Endothelial cell of umbilical vein (primary cell): ENCODE measurements at regions not wholly inside any gene's neighbourhood (a gene's known extent, or its start where the extent isn't known, plus 50 kb on each side); places are given as distances from the start of the nearest gene placed in this dataset.

ENCODE experiments used
- BruUV-seq: library from RNA; stranded (reverse); fragments of 400-500 nt; replicated peaks from 2 replicates; lab custom pipeline; 2021; lab: Mats Ljungman, UMichigan
- CTCF ChIA-PET: fragments of 300-600, 350-600 bp; sonication (Branson Sonifier 250); formaldehyde crosslinking; loops from one replicate; lab custom pipeline; 2021; ENCODE audit warnings: antibody characterized with exemption, inconsistent platforms; lab: Charles Lee
- POLR2A ChIA-PET: fragments of 300-600, 350-600 bp; sonication (Branson Sonifier 250); formaldehyde crosslinking; loops from one replicate; lab custom pipeline; 2021; ENCODE audit warnings: antibody characterized with exemption, inconsistent platforms; lab: Charles Lee
- DNase-seq: peaks from one replicate; pipeline ENCODE4 v3.0.0-alpha.2; 2011; ENCODE audit warnings: low read depth, low spot score
- FAIRE-seq: peaks from 2 replicates; lab custom pipeline; 2011; peaks lifted over from hg19 to GRCh38; lab: Jason Lieb, UNC
- H2AFZ ChIP-seq: 2 replicates; pipeline ENCODE4 v1.6.0; 2012; ENCODE audit warnings: low read depth, low read length, control low read depth, inconsistent platforms
- H3K27ac ChIP-seq: 2 replicates; pipeline ENCODE4 v1.5.1; 2011; ENCODE audit warnings: low read depth, mild to moderate bottlenecking, control low read depth, low read length, moderate library complexity; ENCODE audit not compliant: insufficient read depth
- H3K27me3 ChIP-seq, 2 experiments: 2 replicates each; pipeline versions ENCODE4 v1.6.0 to v1.6.1; 2011; ENCODE audit warnings: low read length in 2 of 2, mixed read lengths in 1 of 2; ENCODE audit not compliant: control insufficient read depth in 2 of 2, insufficient read depth in 2 of 2
- H3K36me3 ChIP-seq, 2 experiments: 2 replicates in 1 of 2; 3 replicates in 1 of 2; pipeline ENCODE4 v1.5.1; 2011; ENCODE audit warnings: low read length in 2 of 2, mild to moderate bottlenecking in 1 of 2, moderate library complexity in 1 of 2; ENCODE audit not compliant: control insufficient read depth in 2 of 2, insufficient read depth in 2 of 2; ENCODE audit errors: extremely low read depth in 1 of 2
- H3K4me1 ChIP-seq: 3 replicates; pipeline ENCODE4 v1.5.1; 2011; ENCODE audit warnings: mild to moderate bottlenecking, low read length; ENCODE audit not compliant: control insufficient read depth, insufficient read depth; ENCODE audit errors: extremely low read depth
- H3K4me2 ChIP-seq: 2 replicates; pipeline ENCODE4 v1.6.1; 2011; ENCODE audit warnings: low read length, control low read depth, mixed read lengths; ENCODE audit not compliant: insufficient read depth
- H3K4me3 ChIP-seq, 3 experiments: fragments of 200-600 bp in 1 of 3; sonication (generic), shearing (Covaris generic) in 1 of 3; replicated peaks in 1 of 3; 2 replicates each; pipeline ENCODE4 v1.5.1; 2011 to 2016; ENCODE audit warnings: control low read depth in 3 of 3, low read length in 3 of 3, mild to moderate bottlenecking in 2 of 3, inconsistent platforms in 1 of 3, low read depth in 1 of 3, moderate library complexity in 1 of 3; ENCODE audit not compliant: insufficient read depth in 1 of 3
- H3K79me2 ChIP-seq: 2 replicates; pipeline ENCODE4 v1.6.0; 2012; ENCODE audit warnings: low read length, inconsistent platforms; ENCODE audit not compliant: control insufficient read depth, insufficient read depth
- H3K9ac ChIP-seq: replicated peaks from 2 replicates; pipeline ENCODE3; 2011; ENCODE audit warnings: low read length, control low read depth; ENCODE audit not compliant: insufficient read depth; ENCODE audit errors: extremely low read depth
- H3K9me1 ChIP-seq: replicated peaks from 3 replicates; pipeline ENCODE4 v1.6.0; 2011; ENCODE audit warnings: mild to moderate bottlenecking, low read length; ENCODE audit not compliant: control insufficient read depth, insufficient read depth; ENCODE audit errors: extremely low read depth
- H3K9me3 ChIP-seq: replicated peaks from 2 replicates; pipeline ENCODE4 v1.5.1; 2012; ENCODE audit warnings: low read length, inconsistent platforms; ENCODE audit not compliant: control insufficient read depth, insufficient read depth
- H4K20me1 ChIP-seq: replicated peaks from 2 replicates; pipeline ENCODE3; 2011; ENCODE audit warnings: mild to moderate bottlenecking, low read length; ENCODE audit not compliant: control insufficient read depth, insufficient read depth; ENCODE audit errors: extremely low read depth
- EZH2 ChIP-seq: IDR thresholded peaks from 2 replicates; pipeline ENCODE4 v1.6.1; 2012; ENCODE audit warnings: borderline replicate concordance, low read depth, mild to moderate bottlenecking, moderate library complexity, low read length, inconsistent platforms; ENCODE audit not compliant: severe bottlenecking
- FOS ChIP-seq: IDR thresholded peaks from 2 replicates; pipeline ENCODE4 v1.6.1; 2011; ENCODE audit warnings: mild to moderate bottlenecking, low read length, moderate library complexity, borderline replicate concordance; ENCODE audit not compliant: insufficient read depth
- GATA2 ChIP-seq: IDR thresholded peaks from 2 replicates; pipeline ENCODE4 v1.7.0; 2011; ENCODE audit warnings: low read depth, mild to moderate bottlenecking, moderate library complexity, mixed read lengths, low read length; ENCODE audit not compliant: insufficient read length, insufficient read depth
- JUN ChIP-seq: IDR thresholded peaks from 2 replicates; pipeline ENCODE4 v1.6.1; 2011; ENCODE audit warnings: borderline replicate concordance, low read depth; ENCODE audit not compliant: insufficient read length, insufficient read depth
- MYC ChIP-seq: IDR thresholded peaks from one replicate; pipeline ENCODE4 v1.6.1; 2011; ENCODE audit warnings: mild to moderate bottlenecking, low read depth, low read length
- POLR2A ChIP-seq: IDR thresholded peaks from 2 replicates; pipeline ENCODE4 v1.6.1; 2012; ENCODE audit warnings: low read depth, mild to moderate bottlenecking, control low read depth, low read length
- POLR2AphosphoS5 ChIP-seq: IDR thresholded peaks from 2 replicates; pipeline ENCODE4 v1.6.1; 2012; ENCODE audit warnings: low read depth, mild to moderate bottlenecking, control low read depth, low read length, moderate library complexity; ENCODE audit not compliant: insufficient read depth
- dilution Hi-C: fragments of 300-500 bp; cut with MboI; formaldehyde crosslinking; loops from one replicate; pipeline ENCODE4 v1.15.0; 2019; ENCODE audit warnings: low sequenced_read_pairs; ENCODE audit not compliant: extremely low pct_ligation_motif_present
- intact Hi-C: fragments of 100-400 bp; cut with micrococcal nuclease; formaldehyde crosslinking; loops from one replicate; pipeline ENCODE4 v1.10.0; 2022
- TF ChIP-seq, protein P1 (sequence below), 2 donors: IDR thresholded peaks; 1 replicate in 1 of 2; 2 replicates in 1 of 2; pipeline ENCODE4 v1.5.1; 2011; ENCODE audit warnings: low read length in 2 of 2, mild to moderate bottlenecking in 2 of 2, moderate library complexity in 2 of 2, control low read depth in 1 of 2, inconsistent platforms in 1 of 2, low read depth in 1 of 2; ENCODE audit not compliant: insufficient read depth in 1 of 2; ENCODE audit errors: extremely low read depth in 1 of 2
- TF ChIP-seq, protein P2 (sequence below): IDR thresholded peaks from 2 replicates; pipeline ENCODE4 v1.6.1; 2011; ENCODE audit not compliant: insufficient read depth, insufficient read length

DNA sequence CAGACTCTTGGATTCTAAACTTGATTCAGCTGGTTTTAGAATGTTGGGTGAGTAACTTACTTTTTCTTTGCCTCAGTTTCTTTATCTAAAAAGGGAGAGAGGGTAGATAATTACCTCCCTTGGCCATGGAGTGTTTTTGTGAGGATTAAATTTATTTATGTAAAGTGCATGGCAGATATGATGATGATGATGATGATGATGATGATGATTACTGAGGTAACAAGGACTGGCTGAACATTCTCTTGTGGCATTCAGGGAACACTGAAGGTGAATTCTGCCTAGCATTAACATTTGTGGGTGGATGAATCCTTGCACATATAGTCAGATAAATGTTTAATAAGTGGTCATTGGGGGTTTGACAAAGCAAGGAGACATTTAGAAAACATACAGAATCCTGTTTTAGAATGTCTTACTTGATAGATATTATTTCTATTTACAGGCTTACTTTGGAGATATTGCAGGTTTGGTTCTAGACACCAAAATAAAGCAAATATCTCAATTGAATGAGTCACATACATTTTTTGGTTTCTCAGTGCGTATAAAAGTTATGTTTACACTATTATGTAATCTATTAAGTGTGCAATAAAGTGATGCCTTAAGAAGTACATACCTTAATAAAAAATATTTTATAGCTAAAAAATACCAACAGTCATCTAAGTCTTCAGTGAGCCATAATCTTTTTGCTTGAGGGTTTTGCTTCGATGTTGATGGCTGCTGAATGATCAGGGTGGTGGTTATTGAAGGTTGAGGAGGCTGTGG lies 123.2 kb downstream of the SNAPC1 start:
- ChIA-PET POLR2A (no interaction called here), CTCF (interaction anchor here (1.2 kb wide), 2 partner anchors 10 kb away, joined by 4 to 5 read pairs; no protein-coding TSS in a partner anchor)
- DNase-seq = no peak
- Histone ChIP-seq H4K20me1 (no peaks in the 10 kb centered on the region), H3K4me3 (no peak overlapping the region), H3K4me1 (no peaks in the 10 kb centered on the region), H3K9me1 (no peaks in the 10 kb centered on the region), H3K36me3 (no peaks in the 10 kb centered on the region), H3K9ac (no peak overlapping the region), H3K4me2 (no peak overlapping the region), H2AFZ (no peak overlapping the region), H3K9me3 (no peaks in the 10 kb centered on the region), H3K79me2 (no peaks in the 10 kb centered on the region), H3K27me3 (peaks cover 7 to 13% of the 10 kb centered on the region in 2 experiments), H3K27ac (no peak overlapping the region)
- no peak for FAIRE-seq
- intact Hi-C loops (no loop called here), dilution Hi-C loops (no loop called here)
- no TSS peak for BruUV-seq
- TF ChIP-seq, protein P1, sequence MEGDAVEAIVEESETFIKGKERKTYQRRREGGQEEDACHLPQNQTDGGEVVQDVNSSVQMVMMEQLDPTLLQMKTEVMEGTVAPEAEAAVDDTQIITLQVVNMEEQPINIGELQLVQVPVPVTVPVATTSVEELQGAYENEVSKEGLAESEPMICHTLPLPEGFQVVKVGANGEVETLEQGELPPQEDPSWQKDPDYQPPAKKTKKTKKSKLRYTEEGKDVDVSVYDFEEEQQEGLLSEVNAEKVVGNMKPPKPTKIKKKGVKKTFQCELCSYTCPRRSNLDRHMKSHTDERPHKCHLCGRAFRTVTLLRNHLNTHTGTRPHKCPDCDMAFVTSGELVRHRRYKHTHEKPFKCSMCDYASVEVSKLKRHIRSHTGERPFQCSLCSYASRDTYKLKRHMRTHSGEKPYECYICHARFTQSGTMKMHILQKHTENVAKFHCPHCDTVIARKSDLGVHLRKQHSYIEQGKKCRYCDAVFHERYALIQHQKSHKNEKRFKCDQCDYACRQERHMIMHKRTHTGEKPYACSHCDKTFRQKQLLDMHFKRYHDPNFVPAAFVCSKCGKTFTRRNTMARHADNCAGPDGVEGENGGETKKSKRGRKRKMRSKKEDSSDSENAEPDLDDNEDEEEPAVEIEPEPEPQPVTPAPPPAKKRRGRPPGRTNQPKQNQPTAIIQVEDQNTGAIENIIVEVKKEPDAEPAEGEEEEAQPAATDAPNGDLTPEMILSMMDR (IDR thresholded peaks at IDR 0.05; ENCODE audit: extremely low read depth in 1 of 2, insufficient read depth in 1 of 2, low read depth in 1 of 2, low read length in 2 of 2) = no peak
- TF ChIP-seq JUN = no peak
- no peak for TF ChIP-seq POLR2AphosphoS5
- no peak for TF ChIP-seq FOS
- TF ChIP-seq MYC = no peak
- TF ChIP-seq EZH2 = no peak
- TF ChIP-seq, protein P2, sequence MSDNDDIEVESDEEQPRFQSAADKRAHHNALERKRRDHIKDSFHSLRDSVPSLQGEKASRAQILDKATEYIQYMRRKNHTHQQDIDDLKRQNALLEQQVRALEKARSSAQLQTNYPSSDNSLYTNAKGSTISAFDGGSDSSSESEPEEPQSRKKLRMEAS = no peak
- TF ChIP-seq GATA2 = no peak
- TF ChIP-seq POLR2A = no peak
